ENCODE measurements at regions not wholly inside any gene's neighbourhood (a gene's known extent, or its start where the extent isn't known, plus 50 kb on each side); places are given as distances from the start of the nearest gene placed in this dataset.

DNA sequence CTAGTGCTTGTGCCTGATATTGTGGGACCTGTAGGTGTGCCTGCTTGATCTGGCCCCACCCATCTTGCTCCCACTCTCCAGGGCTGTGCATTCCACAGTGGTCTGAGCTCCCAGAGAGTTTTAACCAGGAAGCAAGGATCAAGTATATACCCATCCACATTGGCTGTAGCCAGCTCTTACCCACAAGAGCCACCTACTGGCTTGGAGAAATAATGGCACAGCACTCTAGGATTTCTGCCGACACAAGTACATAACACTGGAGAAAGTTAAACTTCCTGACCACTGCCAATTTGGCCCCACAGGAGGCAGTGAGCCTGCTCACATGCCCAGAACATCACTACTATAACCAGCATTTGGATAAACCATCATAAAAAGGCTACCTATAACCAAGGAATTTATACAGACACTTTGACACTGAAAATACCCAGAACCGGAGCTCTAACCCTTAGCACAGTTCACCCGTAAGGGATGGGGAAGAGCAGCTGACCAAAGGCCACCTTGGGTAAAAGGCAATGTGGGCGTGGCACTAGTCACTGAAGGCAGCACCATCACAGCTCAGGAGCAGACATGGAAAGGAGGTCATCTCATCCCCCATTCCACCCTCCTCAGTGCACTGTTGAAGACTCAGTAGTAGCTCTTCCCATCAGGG, 440.4 kb downstream of the BTBD3 start:
- peaks cover 0 to 16% (median 6%) of the 10 kb centered on the region in 9 donors for H3K9me3 Mint-ChIP-seq
- no peak for DNase-seq
- no peak for ATAC-seq
- H3K4me1 Mint-ChIP-seq: no peaks in the 10 kb centered on the region
- no peak overlapping the region for H3K27ac Mint-ChIP-seq
- POLR2A ChIA-PET: no interaction called here
- no peak overlapping the region for H3K4me3 Mint-ChIP-seq
- no peaks in the 10 kb centered on the region for H3K36me3 Mint-ChIP-seq
- peaks cover 0 to under 1% (median 0%) of the 10 kb centered on the region in 5 donors for H3K27me3 Mint-ChIP-seq

DNA sequence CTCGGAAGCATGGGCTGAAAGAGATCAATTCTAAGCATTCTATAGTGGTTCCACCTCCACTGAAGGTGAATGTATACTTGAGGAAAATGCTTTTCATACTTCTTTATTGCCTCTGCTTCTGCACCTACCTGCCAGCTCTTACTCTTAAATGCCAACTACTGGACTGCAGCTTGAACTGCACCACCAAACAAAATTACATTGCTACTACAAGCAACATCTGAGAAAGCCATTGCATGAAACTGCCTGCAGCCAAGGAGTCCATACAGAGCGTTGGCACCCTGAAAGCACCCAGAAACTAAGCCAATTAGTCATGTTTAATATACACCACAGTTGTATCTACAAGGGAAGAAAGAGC, 440.9 kb downstream of the BTBD3 start:
- DNase-seq (no peak), ATAC-seq (no peak)
- no peaks in the 10 kb centered on the region for H3K36me3 Mint-ChIP-seq
- H3K4me1 Mint-ChIP-seq: no peaks in the 10 kb centered on the region
- peaks cover 0 to 18% (median 6%) of the 10 kb centered on the region in 9 donors for H3K9me3 Mint-ChIP-seq
- no peak overlapping the region for H3K4me3 Mint-ChIP-seq
- peaks cover 0 to 2% (median 0%) of the 10 kb centered on the region in 5 donors for H3K27me3 Mint-ChIP-seq
- POLR2A ChIA-PET: no interaction called here
- H3K27ac Mint-ChIP-seq: no peak overlapping the region

DNA sequence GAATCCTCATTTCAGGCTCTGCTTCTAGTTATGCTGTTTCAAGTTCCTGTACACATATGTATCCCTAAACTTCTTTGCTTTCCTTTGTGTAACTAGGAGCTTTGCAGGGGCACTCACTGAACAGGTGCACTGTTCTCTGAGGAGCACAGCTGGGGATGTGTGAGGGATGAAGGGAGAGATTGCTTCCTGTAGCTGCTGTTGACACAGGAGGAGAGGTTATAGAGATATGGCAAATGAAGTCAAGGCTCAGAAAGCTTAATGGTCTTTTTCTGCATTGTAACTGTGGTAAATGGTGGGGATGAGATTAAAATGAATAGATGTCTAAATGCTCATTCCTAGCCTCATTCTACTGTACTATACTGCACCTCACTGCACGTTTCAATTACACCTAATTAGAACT, 454.3 kb downstream of the BTBD3 start:
- Mint-ChIP-seq H3K27me3 (no peaks in the 10 kb centered on the region), H3K4me1 (no peaks in the 10 kb centered on the region), H3K27ac (no peak overlapping the region), H3K4me3 (no peak overlapping the region), H3K9me3 (peaks cover 4 to 20% (median 10%) of the 10 kb centered on the region in 9 donors), H3K36me3 (no peaks in the 10 kb centered on the region)
- ATAC-seq (no peak), DNase-seq (no peak)
- POLR2A ChIA-PET: no interaction called here

DNA sequence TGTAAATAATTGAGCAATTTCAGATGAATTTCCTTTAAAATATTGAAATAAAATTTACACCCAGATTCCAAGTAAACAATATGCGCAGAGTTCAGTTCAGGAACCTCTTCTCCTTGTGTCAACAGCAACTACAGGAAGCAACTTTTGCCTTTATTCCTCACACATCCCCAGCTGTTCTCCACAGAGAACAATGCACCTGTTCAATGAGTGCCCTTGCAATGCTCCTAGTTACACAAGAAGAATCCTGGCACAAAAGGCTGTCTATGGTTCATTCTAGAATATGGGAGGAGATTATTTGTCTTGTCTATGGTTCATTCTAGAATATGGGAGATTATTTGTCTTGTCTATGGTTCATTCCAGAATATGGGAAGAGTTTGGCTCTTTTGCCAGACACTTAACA, 454.9 kb downstream of the BTBD3 start:
- DNase-seq: no peak
- H3K36me3 Mint-ChIP-seq: no peaks in the 10 kb centered on the region

DNA sequence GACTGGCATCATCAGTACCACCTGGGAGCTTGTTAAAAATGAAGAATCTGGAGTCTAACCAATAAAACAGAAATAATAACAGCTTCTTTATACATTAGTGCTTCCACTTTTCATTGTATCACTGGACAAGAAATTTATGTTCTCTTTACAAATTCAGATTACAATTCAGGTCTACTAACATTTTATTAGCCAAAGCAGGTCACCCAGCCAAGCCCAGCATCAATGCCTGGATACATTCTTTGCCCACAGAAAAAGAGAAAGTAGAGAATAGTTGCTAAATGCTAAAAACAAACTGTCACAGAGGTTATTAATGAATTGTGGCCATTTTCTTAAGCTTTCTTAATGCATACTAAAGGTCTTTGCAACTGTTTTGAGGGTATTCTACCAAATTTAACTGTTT, 458.3 kb downstream of the BTBD3 start:
- no peaks in the 10 kb centered on the region for H3K27me3 Mint-ChIP-seq
- no peak for ATAC-seq

More for the DNA sequence above, 454.9 kb downstream of the BTBD3 start:
- ATAC-seq: no peak
- Mint-ChIP-seq H3K27ac (no peak overlapping the region), H3K9me3 (peaks cover 4 to 20% (median 10%) of the 10 kb centered on the region in 9 donors), H3K4me3 (no peak overlapping the region), H3K27me3 (no peaks in the 10 kb centered on the region), H3K4me1 (no peaks in the 10 kb centered on the region)
- POLR2A ChIA-PET: no interaction called here

DNA sequence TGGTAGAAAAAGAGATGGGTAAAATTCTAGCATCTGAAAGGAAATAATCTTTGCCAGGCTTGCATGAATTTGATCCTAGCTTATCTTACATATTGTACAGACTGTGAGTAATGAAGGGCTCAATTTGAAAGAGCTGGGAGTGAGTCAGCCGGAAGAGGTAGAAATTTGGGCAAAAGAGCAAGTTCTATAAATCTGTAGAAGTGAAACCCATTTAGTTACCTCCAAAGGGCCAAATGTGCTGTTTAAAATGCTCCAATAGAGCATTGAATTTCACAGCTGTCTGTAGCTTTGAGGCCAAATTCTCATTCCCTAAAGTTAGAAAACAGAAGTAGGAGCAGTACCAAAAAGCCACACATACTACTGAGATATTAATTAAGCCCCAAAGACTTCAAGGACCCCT, 466.1 kb downstream of the BTBD3 start:
- no peaks in the 10 kb centered on the region for H3K27me3 Mint-ChIP-seq
- H3K9me3 Mint-ChIP-seq: peaks cover 0 to 21% (median 7%) of the 10 kb centered on the region in 9 donors
- ATAC-seq (no peak), DNase-seq (no peak)
- no peak overlapping the region for H3K27ac Mint-ChIP-seq
- H3K4me1 Mint-ChIP-seq: no peaks in the 10 kb centered on the region
- no peaks in the 10 kb centered on the region for H3K36me3 Mint-ChIP-seq
- POLR2A ChIA-PET: no interaction called here
- H3K4me3 Mint-ChIP-seq: no peak overlapping the region

More for the DNA sequence above, 458.3 kb downstream of the BTBD3 start:
- DNase-seq: no peak
- no peaks in the 10 kb centered on the region for H3K36me3 Mint-ChIP-seq
- H3K27ac Mint-ChIP-seq: no peak overlapping the region
- peaks cover 2 to 28% (median 10%) of the 10 kb centered on the region in 9 donors for H3K9me3 Mint-ChIP-seq
- POLR2A ChIA-PET: no interaction called here
- H3K4me3 Mint-ChIP-seq: no peak overlapping the region
- H3K4me1 Mint-ChIP-seq: no peaks in the 10 kb centered on the region

DNA sequence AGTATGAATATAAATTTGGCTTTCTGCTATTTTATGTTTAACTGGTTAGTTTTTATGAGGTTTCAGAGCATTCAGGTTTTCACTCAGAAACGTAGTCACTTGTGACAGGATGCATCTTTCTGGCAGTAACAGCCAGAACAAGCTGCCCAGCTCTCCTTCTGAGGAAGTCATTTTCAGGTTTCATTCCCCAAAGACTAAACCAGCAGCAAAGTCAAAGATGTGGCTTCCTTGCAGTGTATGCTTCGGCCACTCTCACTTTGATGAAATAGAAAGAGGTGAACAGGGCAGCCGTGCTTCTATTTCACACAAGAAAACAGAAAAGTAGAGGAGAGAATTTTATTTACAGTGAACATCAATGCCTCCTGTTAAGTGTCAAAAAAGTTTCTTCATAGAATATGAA, 469.1 kb downstream of the BTBD3 start:
- no peaks in the 10 kb centered on the region for H3K4me1 Mint-ChIP-seq
- H3K9me3 Mint-ChIP-seq: peaks cover 0 to 16% (median 3%) of the 10 kb centered on the region in 9 donors
- no peak overlapping the region for H3K4me3 Mint-ChIP-seq
- POLR2A ChIA-PET: no interaction called here
- H3K27me3 Mint-ChIP-seq: no peaks in the 10 kb centered on the region
- no peaks in the 10 kb centered on the region for H3K36me3 Mint-ChIP-seq
- no peak for ATAC-seq
- DNase-seq: no peak
- no peak overlapping the region for H3K27ac Mint-ChIP-seq

DNA sequence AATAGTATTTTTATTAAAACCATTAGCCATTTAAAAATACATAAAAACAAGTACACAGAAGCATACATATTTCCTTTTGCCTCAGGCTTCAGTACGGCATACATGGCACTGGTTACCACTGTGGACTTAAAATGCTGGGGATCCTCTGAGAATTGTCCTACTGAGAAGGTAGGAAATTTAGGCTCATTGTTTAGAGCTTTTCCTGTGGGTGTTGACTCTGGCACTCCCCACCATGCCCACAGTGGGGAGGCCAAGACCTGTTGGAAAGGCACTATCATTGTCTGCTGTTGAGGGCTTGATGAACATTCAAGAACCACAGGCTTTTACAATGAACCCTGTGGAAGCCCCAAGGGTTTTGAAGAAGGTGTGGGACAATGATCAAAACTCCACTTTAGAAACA, 473.4 kb downstream of the BTBD3 start:
- H3K27ac Mint-ChIP-seq: no peak overlapping the region
- H3K4me1 Mint-ChIP-seq: no peaks in the 10 kb centered on the region
- H3K27me3 Mint-ChIP-seq: no peaks in the 10 kb centered on the region
- ATAC-seq: no peak
- H3K9me3 Mint-ChIP-seq: peaks cover 0 to 32% (median 8%) of the 10 kb centered on the region in 9 donors
- DNase-seq: no peak
- no peak overlapping the region for H3K4me3 Mint-ChIP-seq
- POLR2A ChIA-PET: no interaction called here
- H3K36me3 Mint-ChIP-seq: no peaks in the 10 kb centered on the region

DNA sequence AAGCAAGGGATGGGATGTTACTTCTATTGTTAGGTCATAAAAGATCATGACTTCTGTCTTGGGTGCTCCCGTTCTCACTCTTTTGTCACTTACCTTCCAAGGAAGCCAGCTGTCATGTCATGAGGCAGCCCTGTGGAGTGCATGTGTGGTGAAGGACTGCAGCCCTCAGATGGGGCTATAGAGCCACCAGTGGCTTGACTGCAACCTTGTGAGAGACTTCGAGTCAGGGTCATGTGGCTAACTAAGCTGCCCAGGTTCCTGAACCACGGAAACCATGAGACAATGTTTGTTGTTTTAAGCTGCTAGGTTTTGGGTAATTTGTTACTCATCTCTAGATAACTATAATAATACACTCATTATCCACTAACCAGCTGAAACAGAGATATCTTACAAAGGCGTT, 477.1 kb downstream of the BTBD3 start:
- Mint-ChIP-seq H3K36me3 (no peaks in the 10 kb centered on the region), H3K4me1 (no peaks in the 10 kb centered on the region), H3K27me3 (no peaks in the 10 kb centered on the region), H3K27ac (no peak overlapping the region), H3K4me3 (no peak overlapping the region), H3K9me3 (peaks cover 0 to 46% (median 9%) of the 10 kb centered on the region in 9 donors)
- DNase-seq: no peak
- POLR2A ChIA-PET: no interaction called here
- ATAC-seq: no peak

DNA sequence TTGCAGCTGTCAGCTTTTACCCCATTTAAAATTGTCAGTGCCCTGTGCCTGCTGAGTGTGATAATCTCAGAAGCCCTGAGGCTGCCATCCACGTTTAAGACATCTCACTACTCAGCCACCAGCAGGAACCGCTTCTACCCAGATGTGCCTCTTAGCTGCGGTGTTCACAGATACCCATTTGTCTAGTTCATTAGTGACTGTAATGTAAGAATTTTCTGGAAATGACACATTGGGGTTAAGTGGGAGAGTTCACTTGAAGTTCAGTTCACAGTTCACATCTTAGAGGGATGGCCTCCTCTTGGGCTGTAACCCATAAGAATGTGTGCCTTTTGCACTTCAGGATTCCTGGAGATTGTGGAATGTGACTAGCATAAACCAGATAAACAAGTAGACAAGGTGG, 477.7 kb downstream of the BTBD3 start:
- ATAC-seq (no peak), DNase-seq (no peak)
- Mint-ChIP-seq H3K4me1 (no peaks in the 10 kb centered on the region), H3K27ac (no peak overlapping the region), H3K27me3 (no peaks in the 10 kb centered on the region), H3K36me3 (no peaks in the 10 kb centered on the region), H3K4me3 (no peak overlapping the region), H3K9me3 (peaks cover 0 to 41% (median 9%) of the 10 kb centered on the region in 9 donors)
- POLR2A ChIA-PET: no interaction called here

DNA sequence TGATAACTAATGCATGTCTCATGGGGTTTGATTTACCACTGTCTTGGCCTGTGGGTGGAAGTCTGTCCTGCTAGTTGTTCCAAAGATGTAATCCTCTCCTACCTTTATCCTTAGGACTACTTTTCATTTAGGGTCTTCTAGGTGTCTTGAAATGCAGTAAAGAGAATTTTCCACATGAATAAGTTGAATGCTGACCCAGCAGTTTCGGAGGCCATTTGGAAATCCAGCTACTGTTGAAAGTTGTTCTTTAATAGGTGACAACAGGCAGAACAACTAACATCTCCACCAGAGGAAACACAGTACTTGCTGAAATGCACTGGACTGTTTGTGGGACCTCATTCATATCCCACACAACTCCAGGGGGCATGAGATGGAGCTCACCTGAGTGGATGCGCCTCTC, 478.1 kb downstream of the BTBD3 start:
- DNase-seq: no peak
- H3K9me3 Mint-ChIP-seq: peaks cover 0 to 37% (median 8%) of the 10 kb centered on the region in 9 donors
- ATAC-seq: no peak
- no peaks in the 10 kb centered on the region for H3K4me1 Mint-ChIP-seq
- no peaks in the 10 kb centered on the region for H3K27me3 Mint-ChIP-seq
- no peaks in the 10 kb centered on the region for H3K36me3 Mint-ChIP-seq
- POLR2A ChIA-PET: no interaction called here
- no peak overlapping the region for H3K4me3 Mint-ChIP-seq
- H3K27ac Mint-ChIP-seq: no peak overlapping the region

DNA sequence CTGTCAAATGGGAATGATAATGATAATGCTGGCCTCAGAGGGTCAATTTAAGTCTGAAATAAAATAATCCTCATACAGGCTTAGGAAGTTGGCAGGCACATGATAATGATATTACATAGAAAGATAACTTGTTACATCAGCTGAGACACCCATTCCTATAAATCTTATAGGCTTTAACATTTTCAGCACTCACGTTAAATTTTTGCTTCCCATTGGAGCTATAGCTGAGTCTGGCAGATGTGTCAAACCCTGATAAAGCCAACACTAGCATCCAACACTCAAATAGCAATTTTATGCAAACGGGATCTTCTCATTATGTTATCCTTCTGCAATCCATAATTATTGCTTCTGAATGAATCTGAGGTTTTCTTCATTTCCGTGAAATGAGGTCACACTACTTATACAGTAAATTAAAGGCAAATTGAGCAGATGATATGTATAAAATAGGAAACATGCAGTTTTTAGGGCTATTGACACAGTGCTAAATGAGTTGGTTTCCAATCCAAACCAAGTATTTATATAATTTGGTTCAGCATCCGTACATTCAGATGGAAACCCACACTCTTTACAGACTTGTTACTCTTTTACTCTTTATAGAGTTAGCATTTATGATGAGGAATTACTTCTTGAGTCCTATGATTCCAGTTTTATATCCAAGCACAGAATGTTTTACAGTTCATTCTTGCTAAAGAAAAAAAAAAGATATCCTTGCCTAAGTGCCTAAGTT, 481.6 kb downstream of the BTBD3 start:
- peaks cover 0 to 5% (median 0%) of the 10 kb centered on the region in 3 donors for H3K36me3 Mint-ChIP-seq
- ATAC-seq (no peak), DNase-seq (no peak)
- no peaks in the 10 kb centered on the region for H3K27me3 Mint-ChIP-seq
- no peak overlapping the region for H3K27ac Mint-ChIP-seq
- H3K9me3 Mint-ChIP-seq: peaks cover 0 to 31% (median 10%) of the 10 kb centered on the region in 9 donors
- H3K4me1 Mint-ChIP-seq: no peaks in the 10 kb centered on the region
- POLR2A ChIA-PET: no interaction called here
- no peak overlapping the region for H3K4me3 Mint-ChIP-seq

DNA sequence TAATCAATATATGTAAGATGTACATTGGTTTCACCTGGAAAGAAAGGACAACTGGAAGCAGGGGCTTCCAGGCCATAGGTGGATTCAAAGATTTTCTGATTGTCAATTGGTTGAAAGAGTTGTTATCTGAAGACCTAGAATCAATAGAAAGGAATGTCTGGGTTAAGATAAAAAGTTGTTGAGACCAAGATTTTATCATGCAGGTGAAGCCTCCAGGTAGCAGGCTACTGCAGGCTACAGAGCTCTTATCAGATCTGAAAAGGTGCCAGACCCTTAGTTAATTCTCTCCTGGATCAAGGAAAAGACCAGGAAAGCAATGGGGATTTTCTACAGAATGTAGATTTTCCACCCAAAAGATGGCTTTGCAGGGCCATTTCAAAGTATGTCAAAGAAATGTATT, 487.2 kb downstream of the BTBD3 start:
- ATAC-seq (no peak), DNase-seq (no peak)
- Mint-ChIP-seq H3K4me1 (no peaks in the 10 kb centered on the region), H3K27me3 (no peaks in the 10 kb centered on the region), H3K9me3 (peaks cover 2 to 45% (median 25%) of the 10 kb centered on the region in 9 donors), H3K27ac (no peak overlapping the region), H3K4me3 (no peak overlapping the region), H3K36me3 (peaks cover 0 to 9% (median 0%) of the 10 kb centered on the region in 3 donors)
- POLR2A ChIA-PET: no interaction called here

DNA sequence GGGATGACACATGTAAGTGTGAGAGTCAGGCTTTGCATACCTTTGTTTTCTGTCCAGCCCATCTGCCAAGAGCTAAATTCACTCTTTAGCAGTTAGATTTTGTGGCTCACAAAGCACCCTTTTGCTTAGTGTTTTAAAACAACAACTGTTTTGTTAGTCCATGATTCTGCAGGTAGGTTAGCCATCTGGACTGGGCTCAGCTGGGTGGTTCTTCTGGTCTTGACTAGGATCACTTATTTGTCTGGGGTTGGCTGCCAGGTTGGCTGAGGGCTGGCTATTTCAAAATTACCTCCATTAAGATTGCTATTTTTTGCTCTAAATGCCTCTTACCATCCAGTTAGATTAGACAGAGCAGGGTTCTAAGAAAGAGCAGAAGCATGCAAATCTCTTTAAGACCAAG, 489.3 kb downstream of the BTBD3 start:
- H3K36me3 Mint-ChIP-seq: peaks cover 0 to 9% (median 0%) of the 10 kb centered on the region in 3 donors
- H3K27ac Mint-ChIP-seq: no peak overlapping the region
- POLR2A ChIA-PET: no interaction called here
- ATAC-seq (no peak), DNase-seq (no peak)
- H3K27me3 Mint-ChIP-seq: no peaks in the 10 kb centered on the region
- H3K4me1 Mint-ChIP-seq: no peaks in the 10 kb centered on the region
- H3K9me3 Mint-ChIP-seq: peaks cover 8 to 50% (median 27%) of the 10 kb centered on the region in 9 donors
- H3K4me3 Mint-ChIP-seq: no peak overlapping the region

Measured in naive thymus-derived CD8-positive, alpha-beta T cell (primary cell).